SK-N-MC (cell line): ENCODE measurements at regions not wholly inside any gene's neighbourhood (a gene's known extent, or its start where the extent isn't known, plus 50 kb on each side); places are given as distances from the start of the nearest gene placed in this dataset.

ENCODE experiments used
- DNase-seq: peaks from one replicate; pipeline ENCODE4 v3.0.0-alpha.2; 2011; ENCODE audit warnings: low read depth, low spot score
- H3K27ac ChIP-seq: fragments of 200-600 bp; sonication (generic); 2 replicates; pipeline ENCODE4 v1.5.1; 2016; ENCODE audit warnings: mixed run types
- H3K36me3 ChIP-seq: fragments of 200-600 bp; sonication (generic); 2 replicates; pipeline ENCODE4 v1.6.1; 2017; ENCODE audit warnings: antibody characterized with exemption, low read length, mixed read lengths; ENCODE audit not compliant: insufficient read depth
- H3K4me3 ChIP-seq: fragments of 200-600 bp; sonication (generic); 2 replicates; pipeline ENCODE4 v1.5.1; 2016
- H3K9ac ChIP-seq: fragments of 200-600 bp; sonication (generic); 2 replicates; pipeline ENCODE4 v1.8.0; 2017; ENCODE audit warnings: mixed run types, mixed read lengths; ENCODE audit not compliant: insufficient read length
- H3K9me3 ChIP-seq: fragments of 200-600 bp; sonication (generic); 2 replicates; pipeline ENCODE4 v1.6.1; 2017; ENCODE audit warnings: low read depth, mild to moderate bottlenecking, antibody characterized with exemption, low read length, moderate library complexity, mixed read lengths
- EZH2 ChIP-seq: fragments of 200-600 bp; sonication (generic); IDR thresholded peaks from one replicate; pipeline ENCODE4 v1.6.1; 2017; ENCODE audit warnings: antibody characterized with exemption
- FOXP2 ChIP-seq: optimal IDR thresholded peaks from 2 replicates; pipeline ENCODE3; 2011; ENCODE audit warnings: mild to moderate bottlenecking, moderate library complexity; ENCODE audit not compliant: insufficient read depth; ENCODE audit errors: extremely low read length, control extremely low read depth
- POLR2AphosphoS5 ChIP-seq: IDR thresholded peaks from 2 replicates; pipeline ENCODE4 v1.6.1; 2012; ENCODE audit warnings: mild to moderate bottlenecking, low read depth, low read length, borderline replicate concordance

GRCh38 chr11:97574976-97575665 lies 1185.3 kb downstream of the JRKL start:
- no peak for DNase-seq
- H3K36me3 ChIP-seq = no peaks in the 10 kb centered on the region
- no peaks in the 10 kb centered on the region for H3K9me3 ChIP-seq
- no peak overlapping the region for H3K9ac ChIP-seq
- no peak for TF ChIP-seq POLR2AphosphoS5
- TF ChIP-seq FOXP2 = no peak
- no peak for TF ChIP-seq EZH2
- no peak overlapping the region for H3K27ac ChIP-seq
- H3K4me3 ChIP-seq = no peak overlapping the region

- no peak for DNase-seq
- no peak overlapping the region for H3K27ac ChIP-seq
- no peak overlapping the region for H3K4me3 ChIP-seq
- H3K9ac ChIP-seq = no peak overlapping the region
- TF ChIP-seq EZH2 (no peak), POLR2AphosphoS5 (no peak), FOXP2 (no peak)
- no peaks in the 10 kb centered on the region for H3K36me3 ChIP-seq
- H3K9me3 ChIP-seq = no peaks in the 10 kb centered on the region
These were observed 1217.6 kb downstream of the JRKL start for GRCh38 chr11:97607291-97608000.

GRCh38 chr11:97610000-97610399 lies 1220.2 kb downstream of the JRKL start:
- H3K36me3 ChIP-seq = no peaks in the 10 kb centered on the region
- H3K9me3 ChIP-seq = no peaks in the 10 kb centered on the region
- no peak overlapping the region for H3K9ac ChIP-seq
- TF ChIP-seq EZH2 (no peak), FOXP2 (no peak), POLR2AphosphoS5 (no peak)
- no peak overlapping the region for H3K27ac ChIP-seq
- H3K4me3 ChIP-seq = no peak overlapping the region
- no peak for DNase-seq

DNA sequence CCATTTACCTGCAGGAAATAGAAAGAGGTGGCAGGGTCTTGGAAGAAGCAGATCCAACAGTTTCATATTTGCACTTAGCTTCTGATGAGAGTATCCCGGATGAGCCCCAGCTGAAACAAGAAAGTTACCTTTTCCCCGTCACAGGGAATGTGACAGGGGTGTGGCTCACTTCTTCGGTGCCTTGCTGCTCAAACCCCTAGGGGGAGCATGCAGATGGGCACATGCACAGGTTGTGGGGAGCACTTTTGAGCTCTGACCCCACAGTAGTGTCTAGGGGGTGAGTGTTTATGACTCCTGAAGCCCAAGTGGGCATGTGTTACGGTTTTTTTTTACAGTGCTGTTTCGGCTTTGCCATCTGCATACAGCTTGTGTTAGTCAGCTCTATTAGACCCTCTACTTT lies 1221.0 kb downstream of the JRKL start:
- H3K9ac ChIP-seq = no peak overlapping the region
- H3K27ac ChIP-seq = no peak overlapping the region
- H3K36me3 ChIP-seq = no peaks in the 10 kb centered on the region
- no peak for DNase-seq
- H3K4me3 ChIP-seq = no peak overlapping the region
- H3K9me3 ChIP-seq = no peaks in the 10 kb centered on the region
- TF ChIP-seq EZH2 (no peak), FOXP2 (no peak), POLR2AphosphoS5 (no peak)

GRCh38 chr11:97611345-97611744 lies 1221.5 kb downstream of the JRKL start:
- Histone ChIP-seq H3K4me3 (no peak overlapping the region), H3K9me3 (no peaks in the 10 kb centered on the region), H3K36me3 (no peaks in the 10 kb centered on the region), H3K27ac (no peak overlapping the region), H3K9ac (no peak overlapping the region)
- no peak for TF ChIP-seq POLR2AphosphoS5
- no peak for TF ChIP-seq EZH2
- DNase-seq = no peak

DNA sequence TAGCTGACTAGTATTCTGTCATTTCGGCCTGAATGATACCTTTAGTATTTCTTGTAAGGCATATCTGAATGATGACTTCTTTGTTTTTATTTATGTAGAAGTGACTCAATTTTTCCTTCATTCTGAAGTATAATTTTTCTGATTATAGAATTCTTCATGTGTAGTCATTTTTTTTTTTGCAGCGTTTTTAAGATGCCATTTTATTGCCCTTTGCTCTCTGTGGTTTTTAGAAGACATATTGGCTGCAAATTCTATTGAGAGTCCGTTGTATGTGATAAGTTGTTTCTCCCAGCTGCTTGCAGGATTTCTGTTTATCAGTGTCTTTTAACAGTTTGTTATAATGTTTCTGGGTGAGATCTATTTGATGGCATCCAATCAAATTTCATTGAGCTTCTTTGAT lies 1224.8 kb downstream of the JRKL start:
- no peaks in the 10 kb centered on the region for H3K9me3 ChIP-seq
- no peak for TF ChIP-seq POLR2AphosphoS5
- no peak for TF ChIP-seq FOXP2
- TF ChIP-seq EZH2 = no peak

DNA sequence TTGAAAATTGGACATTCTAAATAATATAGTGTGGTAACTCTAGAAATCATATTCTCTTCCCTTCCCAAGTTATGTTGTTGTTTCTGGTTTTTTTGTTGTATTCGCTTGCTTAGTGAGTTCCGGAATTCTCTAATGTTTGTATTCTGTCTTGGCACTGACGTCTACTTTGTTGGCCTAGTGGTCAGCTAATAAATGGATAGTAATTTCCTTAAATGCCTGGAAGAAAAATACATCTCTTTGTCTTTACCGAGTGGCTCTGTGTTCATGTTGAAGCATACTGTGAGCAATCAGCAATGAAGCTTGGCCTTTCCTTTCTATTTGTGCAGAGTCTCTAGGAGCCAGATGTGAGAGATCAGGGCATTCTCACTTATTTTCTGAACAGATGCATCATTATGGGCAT lies 1225.7 kb downstream of the JRKL start:
- TF ChIP-seq FOXP2 (no peak), POLR2AphosphoS5 (no peak), EZH2 (no peak)
- Histone ChIP-seq H3K9ac (no peak overlapping the region), H3K4me3 (no peak overlapping the region), H3K36me3 (no peaks in the 10 kb centered on the region), H3K9me3 (no peaks in the 10 kb centered on the region), H3K27ac (no peak overlapping the region)
- no peak for DNase-seq

More for the DNA sequence above, 1224.8 kb downstream of the JRKL start:
- H3K4me3 ChIP-seq = no peak overlapping the region
- no peaks in the 10 kb centered on the region for H3K36me3 ChIP-seq
- H3K27ac ChIP-seq = no peak overlapping the region
- H3K9ac ChIP-seq = no peak overlapping the region
- no peak for DNase-seq

- Histone ChIP-seq H3K27ac (no peak overlapping the region), H3K9me3 (no peaks in the 10 kb centered on the region), H3K9ac (no peak overlapping the region), H3K36me3 (no peaks in the 10 kb centered on the region), H3K4me3 (no peak overlapping the region)
- TF ChIP-seq EZH2 (no peak), FOXP2 (no peak), POLR2AphosphoS5 (no peak)
- DNase-seq = no peak
These were observed 1227.2 kb downstream of the JRKL start for GRCh38 chr11:97617031-97617430.
